GM12873 (cell line): ENCODE measurements at regions not wholly inside any gene's neighbourhood (a gene's known extent, or its start where the extent isn't known, plus 50 kb on each side); places are given as distances from the start of the nearest gene placed in this dataset.

Experiments used
- TF ChIP-seq, protein P1 (sequence below): IDR thresholded peaks from 2 replicates; pipeline ENCODE4 v1.5.1; 2012; ENCODE audit warnings: low read depth, mild to moderate bottlenecking, moderate library complexity, low read length, control low read depth; ENCODE audit not compliant: insufficient read depth; ENCODE audit errors: missing control alignments

DNA sequence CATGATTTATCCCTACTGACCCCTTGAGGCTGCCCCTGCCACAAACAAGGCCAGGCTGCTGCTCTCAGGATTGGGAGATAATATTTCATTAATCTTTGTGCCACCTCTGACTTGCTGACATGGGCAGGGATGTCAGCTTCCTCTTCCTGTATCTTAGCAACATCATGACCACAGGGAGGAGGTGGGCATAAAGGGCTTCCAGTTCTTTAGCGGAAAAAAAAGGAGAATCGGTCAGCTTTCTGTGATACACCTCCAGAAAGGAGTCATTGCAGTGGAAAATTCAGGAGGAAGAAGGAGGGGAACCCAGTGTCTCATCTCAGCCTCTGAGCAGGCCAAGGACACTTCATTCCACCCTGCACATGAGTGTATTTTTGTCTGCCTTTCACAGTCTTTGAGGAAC is 206.8 kb upstream of the SDK2 start:
- TF ChIP-seq, protein P1, sequence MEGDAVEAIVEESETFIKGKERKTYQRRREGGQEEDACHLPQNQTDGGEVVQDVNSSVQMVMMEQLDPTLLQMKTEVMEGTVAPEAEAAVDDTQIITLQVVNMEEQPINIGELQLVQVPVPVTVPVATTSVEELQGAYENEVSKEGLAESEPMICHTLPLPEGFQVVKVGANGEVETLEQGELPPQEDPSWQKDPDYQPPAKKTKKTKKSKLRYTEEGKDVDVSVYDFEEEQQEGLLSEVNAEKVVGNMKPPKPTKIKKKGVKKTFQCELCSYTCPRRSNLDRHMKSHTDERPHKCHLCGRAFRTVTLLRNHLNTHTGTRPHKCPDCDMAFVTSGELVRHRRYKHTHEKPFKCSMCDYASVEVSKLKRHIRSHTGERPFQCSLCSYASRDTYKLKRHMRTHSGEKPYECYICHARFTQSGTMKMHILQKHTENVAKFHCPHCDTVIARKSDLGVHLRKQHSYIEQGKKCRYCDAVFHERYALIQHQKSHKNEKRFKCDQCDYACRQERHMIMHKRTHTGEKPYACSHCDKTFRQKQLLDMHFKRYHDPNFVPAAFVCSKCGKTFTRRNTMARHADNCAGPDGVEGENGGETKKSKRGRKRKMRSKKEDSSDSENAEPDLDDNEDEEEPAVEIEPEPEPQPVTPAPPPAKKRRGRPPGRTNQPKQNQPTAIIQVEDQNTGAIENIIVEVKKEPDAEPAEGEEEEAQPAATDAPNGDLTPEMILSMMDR: no peak

DNA sequence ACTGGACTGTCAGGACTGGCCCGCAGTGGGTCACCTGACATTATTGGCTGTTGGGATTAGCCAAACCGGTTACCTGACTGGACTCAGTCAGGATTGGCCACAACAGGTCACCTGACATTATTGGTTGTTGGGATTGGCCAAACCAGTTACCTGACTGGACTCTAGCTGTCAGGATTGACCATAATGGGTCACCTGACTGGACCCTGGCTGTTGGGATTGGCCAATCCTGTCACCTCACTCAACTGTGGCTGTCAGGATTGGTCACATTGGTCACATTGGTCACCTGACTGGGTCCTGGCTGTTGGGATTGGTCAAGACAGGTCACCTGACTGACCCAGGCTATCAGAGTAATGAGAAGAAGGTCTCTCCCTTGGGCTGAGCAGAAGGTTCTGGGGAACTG is 207.7 kb upstream of the SDK2 start:
- TF ChIP-seq, protein P1: no peak

DNA sequence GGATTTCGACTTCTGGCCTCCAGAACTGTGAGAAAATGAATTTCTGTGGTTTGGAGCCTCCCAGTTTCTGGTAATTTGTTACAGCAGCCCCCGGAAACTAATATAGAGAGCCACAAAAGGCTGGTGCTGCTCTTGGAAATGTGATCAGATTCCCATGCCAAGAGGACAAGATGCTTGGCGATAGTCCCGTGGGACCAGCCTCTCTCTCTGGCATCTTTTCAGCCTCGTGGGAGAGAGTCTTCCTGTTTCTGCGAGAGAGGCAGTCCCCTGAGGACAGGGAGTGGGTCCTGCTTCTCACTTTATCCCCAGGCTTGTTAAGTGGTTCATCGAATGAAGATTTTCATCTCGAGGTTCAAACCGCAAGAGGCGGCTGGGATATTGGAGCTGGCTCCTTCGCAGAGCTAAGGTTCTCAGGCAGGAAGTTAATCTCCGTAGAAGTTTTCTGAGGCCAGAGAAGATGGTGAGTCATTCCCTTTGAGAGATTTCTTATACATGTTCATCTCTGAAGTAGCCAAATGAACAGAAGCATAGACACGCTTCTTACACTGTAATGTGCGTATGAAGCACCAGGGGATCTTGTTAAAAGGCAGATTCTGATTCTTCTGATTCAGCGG is 211.6 kb upstream of the SDK2 start:
- TF ChIP-seq, protein P1: no peak

DNA sequence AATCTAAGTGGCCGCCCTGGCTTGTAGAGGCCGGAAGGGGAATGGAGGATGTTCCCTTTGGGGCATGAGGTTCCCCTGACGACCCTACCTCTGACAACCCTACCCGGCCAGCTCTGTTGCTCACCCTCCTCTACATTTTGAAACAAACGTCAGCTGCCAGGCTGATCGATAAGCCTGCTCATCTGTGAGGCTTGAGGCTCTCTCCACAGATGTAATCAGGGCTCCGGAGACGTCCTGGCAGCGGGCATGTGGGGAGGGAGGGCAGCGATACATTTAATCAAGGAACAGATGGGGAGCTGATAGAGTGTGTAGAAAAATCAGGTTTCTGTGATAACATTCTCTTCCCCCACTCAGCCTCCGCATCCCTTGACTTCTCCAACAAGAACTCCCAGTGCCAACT is 212.3 kb upstream of the SDK2 start:
- TF ChIP-seq, protein P1: no peak

DNA sequence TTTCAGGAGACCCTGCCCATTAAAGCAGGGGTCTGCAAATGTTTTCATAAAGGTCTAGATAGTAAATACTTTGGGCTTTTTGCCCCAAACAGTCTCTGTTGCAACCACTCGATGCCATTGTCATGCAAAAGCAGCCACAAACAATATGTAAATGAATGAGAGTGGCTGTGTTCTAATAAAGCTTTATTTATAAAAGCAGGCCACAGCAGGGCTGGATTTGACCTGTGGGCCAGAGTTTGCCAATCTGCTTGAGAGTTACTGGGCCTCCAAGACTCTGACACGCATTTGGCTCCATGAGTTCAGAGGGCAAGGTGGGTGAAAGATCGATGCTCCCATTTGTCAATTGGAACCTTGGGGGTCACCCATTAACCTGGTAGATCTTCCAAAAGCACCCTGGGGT is 217.3 kb upstream of the SDK2 start:
- TF ChIP-seq, protein P1: no peak

DNA sequence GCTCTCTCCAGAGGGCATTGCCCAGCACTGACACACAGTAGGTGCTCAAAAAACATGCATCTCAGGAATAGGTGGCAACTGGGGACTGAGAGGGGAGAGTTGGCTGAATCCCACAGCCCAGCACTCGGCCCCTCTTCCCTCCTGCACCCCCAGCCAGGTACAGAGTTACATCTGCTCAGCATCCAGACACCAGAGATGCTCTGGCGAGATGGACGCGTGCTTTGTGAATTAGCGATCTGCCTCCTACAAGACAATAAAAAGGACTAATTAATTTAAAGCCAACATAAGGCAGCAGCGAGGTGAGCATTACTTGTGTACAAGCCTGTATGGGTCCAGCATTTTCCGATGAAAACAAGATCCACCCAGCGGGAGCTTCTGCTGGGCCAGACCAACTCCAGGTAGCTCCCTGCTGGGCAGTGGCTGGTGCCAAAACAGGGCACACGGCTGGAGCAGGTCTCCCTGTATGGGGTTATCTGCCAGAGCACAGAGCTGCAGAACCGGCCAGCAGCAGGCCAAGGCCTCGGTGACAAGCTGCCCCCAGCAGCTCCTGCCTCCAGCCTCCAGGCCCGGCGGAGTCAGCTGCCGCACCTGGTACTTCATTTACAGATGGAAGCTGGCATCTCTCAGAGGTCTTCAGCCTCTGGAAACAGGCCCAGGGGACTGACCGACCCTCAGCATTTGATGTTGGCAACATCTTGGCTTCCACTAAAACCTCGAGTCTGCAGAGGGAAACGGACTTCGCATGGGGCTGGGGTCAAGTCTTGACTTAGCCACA is 219.7 kb upstream of the SDK2 start:
- TF ChIP-seq, protein P1: no peak

DNA sequence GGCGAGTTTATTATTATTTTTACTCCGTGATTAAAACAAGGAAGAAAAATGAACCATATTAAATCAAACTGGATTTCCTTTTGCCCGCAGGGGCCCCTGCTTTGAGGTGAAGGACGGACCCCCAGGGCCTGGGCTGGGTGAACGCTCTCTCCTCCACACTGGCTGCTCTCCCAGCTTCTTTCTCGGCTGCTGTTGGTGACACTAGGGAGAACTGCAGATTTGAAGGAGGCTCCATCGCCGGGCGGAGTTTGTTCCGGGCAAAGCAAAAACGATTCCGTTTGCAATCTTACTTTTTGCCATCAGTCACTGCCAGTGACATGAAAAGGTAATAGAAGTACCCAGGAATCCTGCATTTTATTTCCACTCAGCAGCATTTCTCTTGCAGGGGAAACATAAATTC is 221.6 kb upstream of the SDK2 start:
- TF ChIP-seq, protein P1: no peak
